ENCODE measurements at regions not wholly inside any gene's neighbourhood (a gene's known extent, or its start where the extent isn't known, plus 50 kb on each side); places are given as distances from the start of the nearest gene placed in this dataset.
"Not testable (repeated sequence)": the region's sequence is repeated elsewhere in the genome, so short reads cannot be mapped to it uniquely, and the experiment has no call there.

GRCh38 chr18:39297225-39297624, 1731.6 kb upstream of the CELF4 start:
- no peak for DNase-seq (ENCODE audit: low read depth in 4 of 4, low spot score in 2 of 4)

DNA sequence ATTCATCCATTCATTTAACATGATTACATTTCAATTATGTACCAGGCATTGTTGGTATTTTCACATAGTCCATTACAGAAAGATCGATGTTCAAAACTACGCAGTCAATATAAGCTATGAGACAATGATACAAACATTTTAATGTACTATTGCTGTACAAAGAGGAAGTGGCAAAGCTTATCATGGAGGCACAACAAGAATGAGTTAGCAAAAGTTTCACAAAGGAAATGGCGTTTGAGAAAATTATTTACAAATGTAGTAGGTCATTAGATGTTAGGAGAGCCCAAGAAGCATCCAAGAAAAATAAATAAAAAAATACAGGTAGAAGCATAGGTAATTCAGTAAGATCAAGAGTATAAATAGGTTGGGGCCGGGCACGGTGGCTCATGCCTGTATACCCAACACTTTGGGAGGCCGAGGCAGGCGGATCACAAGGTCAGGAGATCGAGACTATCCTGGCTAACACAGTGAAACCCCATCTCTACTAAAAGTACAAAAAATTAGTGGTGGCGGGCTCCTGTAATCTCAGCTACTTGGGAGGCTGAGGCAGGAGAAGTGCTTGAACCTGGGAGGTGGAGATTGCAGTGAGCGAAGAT, 1730.8 kb upstream of the CELF4 start:
- no peak for DNase-seq (ENCODE audit: low read depth in 4 of 4, low spot score in 2 of 4)

DNA sequence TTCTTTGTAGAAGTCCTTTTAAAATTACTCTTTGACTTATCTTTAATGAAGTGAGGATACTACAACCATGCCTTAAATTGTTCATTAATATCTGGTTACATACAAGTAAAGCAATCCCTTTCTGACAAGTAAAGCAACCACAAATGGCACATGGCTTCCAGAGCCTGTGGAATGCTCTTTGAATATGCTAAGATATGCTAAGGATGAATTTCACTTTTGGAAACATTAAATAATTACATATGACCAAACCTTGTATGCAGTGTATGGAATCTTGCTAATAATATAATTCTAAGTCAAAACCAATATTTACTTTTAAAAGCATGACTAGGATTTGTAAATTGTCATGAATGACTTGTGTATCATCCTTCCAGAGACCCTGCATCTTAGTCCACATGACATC, 1711.2 kb upstream of the CELF4 start:
- no peak for DNase-seq (ENCODE audit: low read depth in 4 of 4, low spot score in 2 of 4)

GRCh38 chr18:39274535-39274934, 1708.9 kb upstream of the CELF4 start:
- DNase-seq (ENCODE audit: low read depth in 4 of 4, low spot score in 2 of 4), result no peak

GRCh38 chr18:39272230-39272629, 1706.6 kb upstream of the CELF4 start:
- no peak for DNase-seq (ENCODE audit: low read depth in 4 of 4, low spot score in 2 of 4)

GRCh38 chr18:39271654-39272053, 1706.1 kb upstream of the CELF4 start:
- no peak for DNase-seq (ENCODE audit: low read depth in 4 of 4, low spot score in 2 of 4)

DNA sequence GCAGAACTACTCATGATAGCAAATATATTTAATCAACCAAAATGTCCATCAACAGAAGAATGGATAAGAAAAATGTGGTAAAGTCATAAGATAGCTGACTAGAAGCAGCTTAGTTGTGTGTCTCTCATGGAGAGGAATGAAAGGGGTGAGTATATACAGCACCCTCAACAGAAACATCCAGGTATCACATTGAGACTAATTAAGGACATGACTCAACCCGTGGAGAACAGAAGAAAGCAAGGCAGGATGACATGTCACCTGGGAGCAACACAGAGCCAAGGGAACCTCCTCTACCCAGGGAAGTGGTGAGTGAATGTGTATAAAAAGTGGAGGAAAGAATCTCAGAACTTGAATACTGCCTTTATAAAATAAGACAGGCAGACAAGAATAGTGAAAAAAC, 1695.0 kb upstream of the CELF4 start:
- DNase-seq (ENCODE audit: low read depth in 4 of 4, low spot score in 2 of 4), result no peak

GRCh38 chr18:39259736-39260135, 1694.1 kb upstream of the CELF4 start:
- DNase-seq (ENCODE audit: low read depth in 4 of 4, low spot score in 2 of 4), result no peak

- DNase-seq (ENCODE audit: low read depth in 4 of 4, low spot score in 2 of 4), result no peak
These were observed 1678.6 kb upstream of the CELF4 start for GRCh38 chr18:39244242-39244641.

GRCh38 chr18:39241534-39241933, 1675.9 kb upstream of the CELF4 start:
- DNase-seq (ENCODE audit: low read depth in 4 of 4, low spot score in 2 of 4), result no peak

DNA sequence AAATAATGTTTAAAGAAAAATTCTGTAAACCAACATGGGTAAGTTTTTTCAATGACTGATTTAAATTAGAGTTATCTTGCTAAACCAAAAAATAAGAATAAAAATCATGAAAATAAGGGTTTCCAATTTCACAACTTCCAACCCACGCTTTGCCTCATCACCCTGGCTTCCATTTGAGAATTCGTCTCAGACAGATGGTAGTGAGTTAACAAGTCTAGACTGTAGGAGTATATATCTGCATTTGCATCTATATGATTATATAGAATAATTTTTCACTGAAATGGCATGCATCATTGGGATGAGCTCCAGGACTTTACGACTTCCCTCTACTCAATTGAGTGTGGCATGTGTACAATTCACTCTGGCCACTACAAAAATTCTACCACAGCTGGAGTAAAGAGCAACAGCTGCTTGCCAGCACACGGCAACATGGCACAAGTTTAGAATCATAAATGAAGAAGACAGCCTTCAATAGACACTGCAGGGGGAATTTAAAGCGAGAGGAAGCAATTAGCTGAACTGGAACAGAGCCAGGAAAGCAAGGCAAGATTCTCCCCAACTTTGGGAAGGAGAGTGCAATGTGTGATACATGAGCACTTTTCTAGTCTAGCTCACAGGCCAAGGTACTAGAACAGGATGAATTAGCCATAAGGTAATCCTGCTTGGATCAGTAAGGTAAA, 1673.5 kb upstream of the CELF4 start:
- no peak for DNase-seq (ENCODE audit: low read depth in 4 of 4, low spot score in 2 of 4)

DNA sequence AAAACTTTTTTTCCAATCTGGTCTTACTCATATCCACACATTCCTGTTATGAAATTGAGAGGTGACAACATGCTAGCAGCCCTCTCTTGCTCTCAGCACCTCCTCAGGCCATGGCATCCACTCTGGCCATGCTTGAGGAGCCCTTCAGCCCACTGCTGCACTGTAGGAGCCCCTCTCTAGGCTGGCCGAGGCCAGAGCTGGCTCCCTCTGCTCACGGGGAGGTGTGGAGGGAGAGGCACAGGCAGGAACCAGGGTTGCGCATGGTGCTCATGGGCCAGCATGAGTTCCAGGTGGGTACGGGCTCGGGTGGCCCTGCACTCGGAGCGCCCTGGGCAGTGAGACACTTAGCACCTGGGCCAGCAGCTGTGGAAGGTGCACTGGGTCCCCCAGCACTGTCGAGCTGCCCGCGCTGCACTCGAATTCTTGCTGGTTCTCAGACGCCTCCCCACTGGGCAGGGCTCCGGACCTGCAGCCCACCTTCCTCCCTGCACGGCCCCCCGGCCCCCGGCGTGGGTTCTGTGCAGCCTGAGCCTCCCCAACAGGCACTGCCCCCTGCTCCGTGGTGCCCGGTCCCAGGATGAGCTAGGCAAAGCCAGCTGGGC, 1669.6 kb upstream of the CELF4 start:
- DNase-seq (ENCODE audit: low read depth in 4 of 4, low spot score in 2 of 4), result no peak

- no peak for DNase-seq (ENCODE audit: low read depth in 4 of 4, low spot score in 2 of 4)
These were observed 1667.3 kb upstream of the CELF4 start for GRCh38 chr18:39232937-39233336.

DNA sequence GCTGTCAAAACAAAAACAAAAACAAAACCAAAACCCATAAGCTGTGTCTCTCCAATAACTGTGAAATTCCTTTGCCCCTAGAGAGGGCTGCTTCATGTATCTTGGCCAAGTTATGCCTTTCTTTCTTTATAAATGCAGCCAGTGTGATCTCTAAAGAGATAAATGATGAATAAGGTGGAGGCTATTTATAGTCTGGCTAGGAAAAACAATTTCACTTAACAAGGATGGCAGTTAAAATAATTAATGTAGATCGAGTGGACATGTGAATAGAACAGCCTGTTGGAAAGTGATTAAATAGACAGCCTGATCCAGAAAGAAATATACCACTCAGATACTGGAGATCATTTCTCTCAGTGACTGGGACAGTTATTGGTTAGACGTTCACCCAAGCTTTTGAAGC, 1666.9 kb upstream of the CELF4 start:
- DNase-seq (ENCODE audit: low read depth in 4 of 4, low spot score in 2 of 4), result no peak

- no peak for DNase-seq (ENCODE audit: low read depth in 4 of 4, low spot score in 2 of 4)
These were observed 1664.6 kb upstream of the CELF4 start for GRCh38 chr18:39230086-39230803.

DNA sequence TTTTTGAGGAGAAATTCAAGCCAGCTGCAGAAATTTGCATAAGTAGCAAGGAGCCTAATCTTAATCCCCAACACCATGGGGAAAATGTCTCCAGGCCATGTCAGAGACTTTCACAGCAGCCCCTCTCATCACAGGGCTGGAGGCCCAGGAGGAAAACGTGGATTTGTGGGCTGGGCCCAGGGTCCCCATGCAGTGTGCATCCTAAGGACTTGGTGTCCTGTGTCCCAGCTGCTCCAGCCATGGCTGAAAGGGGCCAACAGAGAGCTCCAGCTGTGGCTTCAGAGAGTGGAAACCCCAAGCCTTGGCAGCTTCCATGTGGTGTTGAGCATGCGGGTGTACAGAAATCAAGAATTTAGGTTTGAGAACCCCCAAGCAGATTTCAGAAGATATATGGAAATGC, 1662.2 kb upstream of the CELF4 start:
- not testable (repeated sequence) for DNase-seq (ENCODE audit: low read depth in 4 of 4, low spot score in 2 of 4)

DNA sequence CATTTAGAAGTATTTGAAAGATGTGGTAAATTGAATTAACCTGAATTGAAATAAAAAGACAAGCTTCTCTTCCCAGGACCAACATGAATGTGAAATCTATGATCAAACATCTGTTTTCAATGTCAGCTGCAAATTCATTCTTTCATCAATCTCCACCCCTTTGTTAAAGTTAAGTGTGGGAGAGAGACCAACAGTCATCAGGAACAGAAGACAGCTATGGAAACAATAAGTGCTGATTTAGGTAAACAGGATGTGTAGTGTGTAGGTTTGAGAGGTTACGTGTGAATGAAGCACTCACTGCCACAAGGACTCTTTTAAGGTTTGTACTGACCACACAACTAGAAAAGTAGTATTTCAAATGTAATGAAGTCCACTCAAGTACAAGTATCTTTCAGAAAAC, 1659.8 kb upstream of the CELF4 start:
- no peak for DNase-seq (ENCODE audit: low read depth in 4 of 4, low spot score in 2 of 4)

- no peak for DNase-seq (ENCODE audit: low read depth in 4 of 4, low spot score in 2 of 4)
These were observed 1657.7 kb upstream of the CELF4 start for GRCh38 chr18:39223283-39223682.

GRCh38 chr18:39215920-39216319, 1650.3 kb upstream of the CELF4 start:
- no peak for DNase-seq (ENCODE audit: low read depth in 4 of 4, low spot score in 2 of 4)

- no peak for DNase-seq (ENCODE audit: low read depth in 4 of 4, low spot score in 2 of 4)
These were observed 1645.9 kb upstream of the CELF4 start for GRCh38 chr18:39211461-39211860.

GRCh38 chr18:39209173-39209572, 1643.6 kb upstream of the CELF4 start:
- DNase-seq (ENCODE audit: low read depth in 4 of 4, low spot score in 2 of 4), result no peak

DNA sequence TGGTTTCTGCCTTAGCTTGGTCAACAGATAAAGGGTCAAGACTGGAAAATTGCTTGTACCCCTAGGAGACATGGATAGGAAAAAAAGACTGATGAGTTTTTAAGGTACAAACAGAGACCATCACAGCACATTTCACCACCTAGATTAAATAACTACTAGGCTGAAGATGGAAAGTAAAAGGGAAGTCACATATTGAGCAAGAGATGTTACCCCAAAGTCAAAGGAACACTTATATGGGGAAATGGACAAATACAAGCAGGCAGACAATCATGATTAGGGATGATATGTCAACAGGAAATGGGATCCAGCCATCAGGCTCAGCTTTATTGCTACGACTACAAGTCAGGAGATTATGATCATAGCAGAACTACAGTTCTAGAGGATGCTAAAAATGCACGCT, 1643.1 kb upstream of the CELF4 start:
- no peak for DNase-seq (ENCODE audit: low read depth in 4 of 4, low spot score in 2 of 4)

Measured in left renal cortex interstitium (tissue), 4 donors.